ENCODE measurements at regions not wholly inside any gene's neighbourhood (a gene's known extent, or its start where the extent isn't known, plus 50 kb on each side); places are given as distances from the start of the nearest gene placed in this dataset.

- TF ChIP-seq CTCF (IDR thresholded peaks at IDR 0.05; ENCODE audit: insufficient read depth, low read length): no peak
- no peak for TF ChIP-seq POLR2AphosphoS5 (IDR thresholded peaks at IDR 0.05; ENCODE audit: low read depth)
- no peak for TF ChIP-seq REST (IDR thresholded peaks at IDR 0.05; ENCODE audit: insufficient replicate concordance, low read depth)
Observed at GRCh38 chr5:91684625-91685024, 301.5 kb upstream of the ARRDC3 start.

Data from HL-60 (cell line).